ENCODE measurements at regions not wholly inside any gene's neighbourhood (a gene's known extent, or its start where the extent isn't known, plus 50 kb on each side); places are given as distances from the start of the nearest gene placed in this dataset.

DNA sequence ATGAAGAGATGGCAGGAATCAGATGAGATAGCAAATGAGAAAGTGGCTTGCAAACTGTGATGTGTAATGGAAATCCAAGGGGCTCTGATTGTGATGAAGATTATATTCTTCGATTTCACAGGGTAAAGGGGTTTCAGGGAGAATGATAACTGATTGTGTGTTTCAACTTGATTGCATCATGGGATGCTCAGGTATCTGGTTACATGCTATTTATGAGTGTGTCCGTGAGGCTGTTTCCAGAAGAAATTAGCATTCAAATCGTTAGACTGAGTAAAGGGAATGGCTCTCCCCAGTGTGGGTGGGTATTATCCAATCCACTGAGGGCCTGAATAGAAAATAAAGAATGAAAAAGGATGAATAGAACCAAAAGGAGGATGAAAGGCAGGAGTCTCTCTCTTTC, 278.7 kb upstream of the LARGE1 start:
- no peak overlapping the region for H3K4me3 ChIP-seq
- TF ChIP-seq, protein P1, sequence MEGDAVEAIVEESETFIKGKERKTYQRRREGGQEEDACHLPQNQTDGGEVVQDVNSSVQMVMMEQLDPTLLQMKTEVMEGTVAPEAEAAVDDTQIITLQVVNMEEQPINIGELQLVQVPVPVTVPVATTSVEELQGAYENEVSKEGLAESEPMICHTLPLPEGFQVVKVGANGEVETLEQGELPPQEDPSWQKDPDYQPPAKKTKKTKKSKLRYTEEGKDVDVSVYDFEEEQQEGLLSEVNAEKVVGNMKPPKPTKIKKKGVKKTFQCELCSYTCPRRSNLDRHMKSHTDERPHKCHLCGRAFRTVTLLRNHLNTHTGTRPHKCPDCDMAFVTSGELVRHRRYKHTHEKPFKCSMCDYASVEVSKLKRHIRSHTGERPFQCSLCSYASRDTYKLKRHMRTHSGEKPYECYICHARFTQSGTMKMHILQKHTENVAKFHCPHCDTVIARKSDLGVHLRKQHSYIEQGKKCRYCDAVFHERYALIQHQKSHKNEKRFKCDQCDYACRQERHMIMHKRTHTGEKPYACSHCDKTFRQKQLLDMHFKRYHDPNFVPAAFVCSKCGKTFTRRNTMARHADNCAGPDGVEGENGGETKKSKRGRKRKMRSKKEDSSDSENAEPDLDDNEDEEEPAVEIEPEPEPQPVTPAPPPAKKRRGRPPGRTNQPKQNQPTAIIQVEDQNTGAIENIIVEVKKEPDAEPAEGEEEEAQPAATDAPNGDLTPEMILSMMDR (IDR thresholded peaks at IDR 0.05): no peak
- H3K4me1 ChIP-seq: no peaks in the 10 kb centered on the region
- no peak for DNase-seq
- H3K27me3 ChIP-seq: no peaks in the 10 kb centered on the region
- H3K9me3 ChIP-seq: no peaks in the 10 kb centered on the region
- H3K36me3 ChIP-seq: no peaks in the 10 kb centered on the region
- H3K27ac ChIP-seq: no peak overlapping the region
- intact Hi-C loops (cut with DNase I; ENCODE audit: low total_unique reads): no loop called here

DNA sequence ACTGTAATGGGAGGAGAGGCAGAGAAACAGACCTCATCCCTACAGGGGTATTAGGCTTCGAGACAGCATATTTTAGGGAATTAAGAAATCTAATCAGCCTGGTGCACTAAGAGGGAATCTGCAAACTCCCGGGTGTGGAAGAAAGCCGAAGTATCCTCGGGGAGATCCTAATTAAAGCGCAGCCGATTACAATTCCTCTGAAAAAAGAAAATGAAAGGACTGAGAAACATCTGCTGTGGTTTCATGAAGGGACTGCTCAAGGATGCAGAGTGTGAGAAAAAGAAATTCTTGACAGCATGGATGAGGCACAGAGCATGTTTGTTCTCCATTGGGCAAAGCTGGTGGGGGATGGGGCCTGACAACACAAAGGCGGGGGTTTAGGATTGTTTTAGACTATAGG, 290.0 kb upstream of the LARGE1 start:
- Histone ChIP-seq H3K9me3 (peaks cover 0 to 14% (median 0%) of the 10 kb centered on the region in 3 donors), H3K4me1 (no peaks in the 10 kb centered on the region), H3K36me3 (no peaks in the 10 kb centered on the region), H3K27me3 (no peaks in the 10 kb centered on the region), H3K4me3 (no peak overlapping the region), H3K27ac (no peak overlapping the region)
- TF ChIP-seq, protein P1 (IDR thresholded peaks at IDR 0.05): no peak
- intact Hi-C loops (cut with DNase I; ENCODE audit: low total_unique reads): no loop called here
- no peak for DNase-seq

DNA sequence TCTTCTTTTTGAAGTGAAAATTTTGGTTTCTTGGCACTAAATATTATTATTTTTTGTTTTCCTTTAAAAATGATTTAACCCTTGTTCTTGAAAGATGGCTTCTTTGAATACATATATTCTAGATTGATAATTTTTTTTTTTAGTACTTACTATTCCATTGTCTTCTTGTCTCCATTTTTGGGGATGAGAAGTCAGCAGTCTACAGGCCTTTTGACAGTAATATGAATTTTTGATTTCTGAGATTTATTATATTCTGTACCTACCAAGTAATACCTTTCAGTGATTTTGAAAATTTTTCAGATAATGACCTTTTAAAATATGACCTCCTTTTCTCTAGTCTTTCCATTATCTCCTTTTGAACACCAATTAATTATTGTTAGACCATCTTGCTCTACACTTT, 294.1 kb upstream of the LARGE1 start:
- Histone ChIP-seq H3K27me3 (no peaks in the 10 kb centered on the region), H3K36me3 (no peaks in the 10 kb centered on the region), H3K27ac (no peak overlapping the region), H3K9me3 (peaks cover 0 to 14% (median 0%) of the 10 kb centered on the region in 3 donors), H3K4me1 (no peaks in the 10 kb centered on the region), H3K4me3 (no peak overlapping the region)
- intact Hi-C loops (cut with DNase I; ENCODE audit: low total_unique reads): no loop called here
- no peak for DNase-seq
- TF ChIP-seq, protein P1 (IDR thresholded peaks at IDR 0.05): no peak

DNA sequence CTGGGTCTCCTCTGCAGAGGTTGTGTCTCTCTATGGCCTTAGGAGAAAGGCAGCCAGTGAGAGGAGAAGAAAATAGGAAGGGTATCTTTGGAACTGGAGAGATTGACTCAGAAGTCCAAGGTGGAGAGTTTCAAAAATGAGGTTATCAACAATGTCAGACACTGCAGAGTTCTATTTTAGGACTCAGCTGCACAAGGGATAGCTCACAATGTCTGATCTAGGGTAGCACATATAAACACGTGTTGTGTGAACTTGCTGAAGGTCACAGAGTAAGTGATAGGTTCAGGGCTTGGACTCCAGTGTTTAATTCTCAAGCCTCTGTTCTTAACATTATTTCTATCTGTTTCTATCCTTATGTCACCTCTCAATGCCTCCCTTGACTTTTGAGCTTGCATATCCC, 305.0 kb upstream of the LARGE1 start:
- H3K4me3 ChIP-seq: no peak overlapping the region
- intact Hi-C loops (cut with DNase I; ENCODE audit: low total_unique reads): no loop called here
- H3K4me1 ChIP-seq: no peaks in the 10 kb centered on the region
- TF ChIP-seq, protein P1 (IDR thresholded peaks at IDR 0.05): no peak
- no peaks in the 10 kb centered on the region for H3K27me3 ChIP-seq
- no peaks in the 10 kb centered on the region for H3K36me3 ChIP-seq
- H3K27ac ChIP-seq: no peak overlapping the region
- H3K9me3 ChIP-seq: no peaks in the 10 kb centered on the region
- DNase-seq: no peak

DNA sequence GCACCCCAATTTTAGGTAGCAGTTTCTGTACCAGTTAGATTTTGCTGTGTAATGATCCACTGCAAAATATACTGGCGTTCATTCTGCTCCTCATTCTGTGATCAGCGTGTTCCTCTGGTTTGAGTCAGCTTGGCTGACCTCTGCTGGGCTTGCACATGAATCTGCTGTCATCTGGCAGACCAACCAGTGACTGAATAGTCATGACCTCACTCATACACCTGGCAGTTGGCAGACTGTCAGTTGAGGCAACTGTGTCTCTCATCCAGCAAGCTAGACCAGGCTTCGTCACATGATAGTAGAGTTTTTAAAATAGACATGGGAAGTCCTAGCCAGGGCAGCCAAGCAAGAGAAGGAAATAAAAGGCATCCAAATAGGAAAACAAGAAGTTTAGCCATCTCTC, 316.3 kb upstream of the LARGE1 start:
- H3K36me3 ChIP-seq: no peaks in the 10 kb centered on the region
- no peak for DNase-seq
- no peaks in the 10 kb centered on the region for H3K27me3 ChIP-seq
- no peak overlapping the region for H3K27ac ChIP-seq
- intact Hi-C loops (cut with DNase I; ENCODE audit: low total_unique reads): no loop called here
- peaks cover 0 to 2% (median 0%) of the 10 kb centered on the region in 3 donors for H3K9me3 ChIP-seq
- H3K4me1 ChIP-seq: no peaks in the 10 kb centered on the region
- no peak overlapping the region for H3K4me3 ChIP-seq
- TF ChIP-seq, protein P1 (IDR thresholded peaks at IDR 0.05): no peak

DNA sequence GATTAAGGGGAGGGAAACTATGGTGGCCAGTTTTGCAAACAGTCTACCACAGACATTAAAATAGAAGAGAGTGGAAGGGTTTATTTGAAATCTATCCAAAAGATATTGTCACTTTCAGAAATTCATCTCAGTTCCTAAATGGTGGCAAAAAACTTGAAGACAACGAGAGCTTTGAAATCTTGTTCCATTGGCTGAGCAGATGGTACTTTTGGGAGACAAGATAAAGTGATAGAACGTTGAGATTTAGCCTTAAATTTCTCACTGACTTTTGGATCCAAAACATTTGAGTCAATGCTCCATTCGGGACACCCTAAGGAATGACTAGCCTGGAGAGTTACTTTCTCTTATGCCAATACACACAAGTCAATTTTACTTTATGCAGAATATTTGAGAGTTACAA, 319.1 kb upstream of the LARGE1 start:
- no peak for DNase-seq
- Histone ChIP-seq H3K4me1 (no peaks in the 10 kb centered on the region), H3K27me3 (no peaks in the 10 kb centered on the region), H3K36me3 (no peaks in the 10 kb centered on the region), H3K9me3 (peaks cover 0 to 2% (median 0%) of the 10 kb centered on the region in 3 donors), H3K27ac (no peak overlapping the region), H3K4me3 (no peak overlapping the region)
- TF ChIP-seq, protein P1 (IDR thresholded peaks at IDR 0.05): no peak
- intact Hi-C loops (cut with DNase I; ENCODE audit: low total_unique reads): no loop called here

All from tibial artery (tissue), 4 donors.